Endothelial cell of umbilical vein (primary cell): ENCODE measurements at regions not wholly inside any gene's neighbourhood (a gene's known extent, or its start where the extent isn't known, plus 50 kb on each side); places are given as distances from the start of the nearest gene placed in this dataset.

ENCODE experiments used
- CTCF ChIP-seq, 2 donors: IDR thresholded peaks; 1 replicate in 1 of 2; 2 replicates in 1 of 2; pipeline ENCODE4 v1.5.1; 2011; ENCODE audit warnings: low read length in 2 of 2, mild to moderate bottlenecking in 2 of 2, moderate library complexity in 2 of 2, control low read depth in 1 of 2, inconsistent platforms in 1 of 2, low read depth in 1 of 2; ENCODE audit not compliant: insufficient read depth in 1 of 2; ENCODE audit errors: extremely low read depth in 1 of 2
- EZH2 ChIP-seq: IDR thresholded peaks from 2 replicates; pipeline ENCODE4 v1.6.1; 2012; ENCODE audit warnings: borderline replicate concordance, low read depth, mild to moderate bottlenecking, moderate library complexity, low read length, inconsistent platforms; ENCODE audit not compliant: severe bottlenecking
- GATA2 ChIP-seq: IDR thresholded peaks from 2 replicates; pipeline ENCODE4 v1.7.0; 2011; ENCODE audit warnings: low read depth, mild to moderate bottlenecking, moderate library complexity, mixed read lengths, low read length; ENCODE audit not compliant: insufficient read length, insufficient read depth
- JUN ChIP-seq: IDR thresholded peaks from 2 replicates; pipeline ENCODE4 v1.6.1; 2011; ENCODE audit warnings: borderline replicate concordance, low read depth; ENCODE audit not compliant: insufficient read length, insufficient read depth
- MAX ChIP-seq: IDR thresholded peaks from 2 replicates; pipeline ENCODE4 v1.6.1; 2011; ENCODE audit not compliant: insufficient read depth, insufficient read length
- POLR2A ChIP-seq: IDR thresholded peaks from 2 replicates; pipeline ENCODE4 v1.6.1; 2012; ENCODE audit warnings: low read depth, mild to moderate bottlenecking, control low read depth, low read length
- POLR2AphosphoS5 ChIP-seq: IDR thresholded peaks from 2 replicates; pipeline ENCODE4 v1.6.1; 2012; ENCODE audit warnings: low read depth, mild to moderate bottlenecking, control low read depth, low read length, moderate library complexity; ENCODE audit not compliant: insufficient read depth

GRCh38 chr14:66076176-66076575 lies 410.0 kb upstream of the CCDC196 start:
- no peak for TF ChIP-seq CTCF (IDR thresholded peaks at IDR 0.05; ENCODE audit: extremely low read depth in 1 of 2, insufficient read depth in 1 of 2, low read depth in 1 of 2, low read length in 2 of 2)
- TF ChIP-seq POLR2AphosphoS5, result no peak
- TF ChIP-seq JUN, result no peak
- no peak for TF ChIP-seq EZH2
- TF ChIP-seq POLR2A, result no peak
- TF ChIP-seq MAX, result no peak
- no peak for TF ChIP-seq GATA2
